HG02885 (cell line): ENCODE measurements at regions not wholly inside any gene's neighbourhood (a gene's known extent, or its start where the extent isn't known, plus 50 kb on each side); places are given as distances from the start of the nearest gene placed in this dataset.

Experiments used
- ATAC-seq: cut with Tn5 transposase; IDR thresholded peaks from one replicate; pipeline ENCODE4 v1.9.1; 2021; ENCODE audit warnings: mild to moderate bottlenecking; ENCODE audit not compliant: unreplicated experiment, poor library complexity

DNA sequence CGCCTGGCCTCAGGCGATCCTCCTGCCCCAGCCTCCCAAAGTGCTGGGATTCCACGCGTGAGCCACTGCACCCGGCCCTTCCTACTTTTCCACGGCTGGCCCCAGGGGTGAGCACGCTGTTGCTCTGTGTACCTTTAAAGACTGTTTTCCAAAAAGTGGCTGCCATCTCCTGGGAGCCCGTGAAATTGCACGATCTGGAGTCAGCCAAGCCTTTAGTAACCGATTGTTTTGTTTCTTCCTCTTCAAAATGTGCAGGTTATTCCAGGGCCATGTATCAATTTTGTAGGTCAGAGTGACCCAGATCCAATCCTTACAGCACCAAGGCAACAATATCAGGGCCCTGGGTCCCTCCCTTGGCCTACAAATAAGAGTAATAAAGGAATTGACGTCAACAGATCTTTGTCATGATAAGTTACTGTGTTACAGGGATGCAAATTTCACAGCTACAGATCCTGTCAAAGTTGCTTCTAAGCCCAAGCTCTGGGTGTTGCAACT lies 135.6 kb upstream of the ZNF236 start:
- peak; percentile 70 for ATAC-seq

DNA sequence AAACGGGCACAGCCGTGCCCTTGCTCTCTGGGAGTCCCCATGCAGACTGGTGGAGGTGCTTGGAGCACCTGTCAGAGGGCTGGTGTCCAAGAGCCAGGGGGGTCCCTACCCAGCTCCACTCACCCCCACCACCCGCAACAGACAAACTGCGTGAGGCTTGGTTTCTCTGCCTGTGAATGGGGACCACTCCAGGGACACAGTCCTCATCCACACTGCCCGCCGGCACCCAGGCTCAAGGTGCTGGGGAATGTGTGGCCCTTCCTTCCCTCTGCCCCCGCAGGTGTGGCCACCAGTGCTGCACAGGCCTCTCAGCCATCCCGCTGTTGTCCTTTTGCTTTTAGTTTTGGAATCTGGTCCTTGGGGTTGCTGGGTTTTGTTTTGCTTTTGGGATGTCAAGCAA lies 136.5 kb upstream of the ZNF236 start:
- ATAC-seq = no peak

- no peak for ATAC-seq
Observed at GRCh38 chr18:76685402-76685801, 137.0 kb upstream of the ZNF236 start.

- ATAC-seq = no peak
Observed at GRCh38 chr18:76684265-76684664, 138.1 kb upstream of the ZNF236 start.

DNA sequence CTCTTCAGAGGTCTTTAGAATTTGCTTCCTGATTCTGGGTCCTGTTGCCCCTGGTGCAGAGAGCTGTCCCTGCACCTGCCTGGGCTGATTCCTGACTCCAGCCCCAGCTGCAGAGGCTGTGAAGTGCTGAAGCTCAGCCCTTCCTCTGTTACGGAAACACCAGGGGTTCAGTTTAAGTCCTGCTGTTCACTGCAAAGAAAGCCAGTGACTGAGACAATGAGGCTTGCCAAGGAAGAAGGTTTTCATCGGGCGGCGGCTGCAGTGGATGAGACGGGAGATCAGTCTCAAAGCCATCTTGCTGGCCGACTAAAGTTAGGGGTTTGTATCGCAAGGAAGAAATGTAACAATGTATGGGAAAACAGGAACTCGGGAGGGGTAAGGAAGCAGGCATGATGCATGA lies 142.4 kb upstream of the ZNF236 start:
- no peak for ATAC-seq

DNA sequence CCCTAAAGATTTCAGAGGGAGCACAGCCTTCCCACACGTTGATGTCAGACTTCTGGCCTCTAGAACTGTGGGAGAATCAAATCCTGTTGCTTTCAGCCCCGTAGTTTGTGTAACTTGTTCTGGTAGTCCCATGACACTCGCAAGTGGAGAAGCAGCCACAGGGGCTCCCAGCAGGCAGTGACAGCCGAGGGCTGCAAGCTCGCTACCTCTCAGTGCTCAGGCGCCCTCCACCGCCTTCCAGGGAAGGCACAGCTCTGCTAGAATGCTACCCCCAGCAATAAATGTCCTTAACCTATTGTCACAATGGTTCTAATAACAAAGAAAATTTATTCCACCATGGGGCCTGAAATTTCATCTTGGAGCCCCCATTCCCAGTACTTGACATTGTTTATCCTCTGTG lies 143.1 kb upstream of the ZNF236 start:
- ATAC-seq = no peak

- no peak for ATAC-seq
Observed at GRCh38 chr18:76678248-76678647, 144.1 kb upstream of the ZNF236 start.

DNA sequence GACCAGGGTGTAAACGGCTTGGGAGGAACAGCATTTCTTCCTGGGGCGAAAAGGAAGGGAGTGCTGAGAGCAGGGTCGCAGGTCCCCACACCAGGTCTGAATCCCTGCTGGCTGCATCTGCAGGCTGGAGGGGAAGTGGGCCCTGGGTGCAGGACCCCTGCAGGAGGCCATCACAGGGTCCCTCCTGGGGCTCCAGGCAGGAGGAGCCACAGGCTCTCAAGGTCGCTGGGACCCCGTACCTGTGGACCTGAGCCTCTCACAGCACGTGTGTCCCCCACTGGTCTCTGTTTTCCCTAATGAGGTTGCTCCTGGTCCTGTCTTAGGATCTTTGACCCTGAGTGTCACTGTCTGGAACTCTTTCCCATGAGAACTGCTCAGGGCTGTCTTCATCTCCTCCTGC lies 147.8 kb upstream of the ZNF236 start:
- ATAC-seq = no peak

GRCh38 chr18:76673281-76674185 lies 148.8 kb upstream of the ZNF236 start:
- no peak for ATAC-seq

DNA sequence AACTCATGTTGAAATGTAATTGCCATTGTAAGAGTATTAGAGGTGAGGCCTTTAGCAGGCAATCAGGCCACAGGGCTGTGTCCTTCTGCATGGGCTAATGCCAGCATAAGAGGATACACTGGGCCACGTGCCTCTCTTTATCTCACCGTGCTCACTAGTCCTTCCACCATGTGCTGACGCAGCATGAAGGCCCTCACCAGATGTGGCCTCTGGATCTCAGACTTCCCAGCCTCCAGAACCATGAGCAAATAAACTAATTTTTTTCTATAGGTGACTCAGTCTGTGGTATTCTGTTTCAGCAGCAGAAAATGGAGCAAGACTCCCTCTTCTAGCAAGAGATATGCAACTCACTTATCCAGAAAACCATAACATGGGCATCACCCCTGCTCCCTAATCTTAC lies 149.7 kb upstream of the ZNF236 start:
- ATAC-seq = no peak

- ATAC-seq = no peak
Observed at GRCh38 chr18:76670564-76671288, 151.6 kb upstream of the ZNF236 start.

DNA sequence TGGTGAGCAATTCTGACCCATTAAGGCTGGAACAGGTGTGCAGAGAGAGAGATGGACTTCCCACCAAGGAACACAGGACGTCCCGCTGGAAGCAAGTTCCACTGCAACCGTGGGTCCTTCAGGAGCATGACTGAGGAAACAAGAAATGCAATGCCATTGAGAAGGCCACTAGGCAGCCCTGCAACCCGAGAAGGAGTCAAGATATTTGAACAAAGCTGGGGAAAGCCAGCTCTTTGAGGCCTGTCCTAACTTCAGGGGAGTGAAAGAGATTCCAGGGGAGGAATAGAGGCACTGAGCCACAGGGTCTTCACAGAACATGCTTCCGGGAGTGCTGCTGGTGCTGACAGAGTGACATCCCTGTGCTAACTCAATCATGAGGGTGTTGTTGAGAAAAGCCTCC lies 153.8 kb upstream of the ZNF236 start:
- no peak for ATAC-seq

DNA sequence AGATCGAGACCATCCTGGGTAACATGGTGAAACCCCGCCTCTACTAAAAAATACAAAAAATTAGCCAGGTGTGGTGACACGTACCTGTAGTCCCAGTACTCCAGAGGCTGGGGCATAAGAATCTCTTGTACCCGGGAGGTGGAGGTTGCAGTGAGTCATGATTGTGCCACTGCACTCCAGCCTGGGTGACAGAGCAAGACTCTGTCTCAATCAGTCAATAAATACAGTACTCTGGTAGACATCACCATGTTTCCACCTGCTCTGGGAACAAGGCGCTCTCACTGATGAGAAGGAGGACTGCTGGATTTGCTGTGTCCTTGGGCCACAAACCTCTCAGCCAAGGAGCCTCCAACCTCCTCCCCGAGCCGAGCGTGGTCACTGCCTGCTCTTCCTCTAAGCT lies 154.2 kb upstream of the ZNF236 start:
- no peak for ATAC-seq

DNA sequence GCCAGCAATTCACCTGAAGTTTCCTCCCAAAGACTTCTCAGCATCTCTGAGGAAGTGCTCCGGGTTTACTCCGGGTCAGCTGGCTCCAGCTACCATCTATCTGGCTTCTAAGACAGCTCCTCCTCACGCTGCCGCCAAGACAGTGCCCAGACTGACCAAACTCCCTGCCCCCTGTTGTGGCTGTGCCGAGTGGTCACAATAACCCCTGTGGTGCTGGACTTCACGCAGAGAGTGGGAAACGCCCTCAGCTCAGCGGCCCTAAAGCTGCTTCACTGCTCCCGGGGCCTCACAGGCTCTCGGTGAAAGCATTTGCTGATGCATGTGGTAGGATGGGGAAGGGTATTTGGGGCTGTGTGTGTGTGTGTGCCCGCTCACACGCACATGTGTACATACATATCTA lies 154.8 kb upstream of the ZNF236 start:
- ATAC-seq = no peak

GRCh38 chr18:76662626-76663025 lies 159.7 kb upstream of the ZNF236 start:
- no peak for ATAC-seq

DNA sequence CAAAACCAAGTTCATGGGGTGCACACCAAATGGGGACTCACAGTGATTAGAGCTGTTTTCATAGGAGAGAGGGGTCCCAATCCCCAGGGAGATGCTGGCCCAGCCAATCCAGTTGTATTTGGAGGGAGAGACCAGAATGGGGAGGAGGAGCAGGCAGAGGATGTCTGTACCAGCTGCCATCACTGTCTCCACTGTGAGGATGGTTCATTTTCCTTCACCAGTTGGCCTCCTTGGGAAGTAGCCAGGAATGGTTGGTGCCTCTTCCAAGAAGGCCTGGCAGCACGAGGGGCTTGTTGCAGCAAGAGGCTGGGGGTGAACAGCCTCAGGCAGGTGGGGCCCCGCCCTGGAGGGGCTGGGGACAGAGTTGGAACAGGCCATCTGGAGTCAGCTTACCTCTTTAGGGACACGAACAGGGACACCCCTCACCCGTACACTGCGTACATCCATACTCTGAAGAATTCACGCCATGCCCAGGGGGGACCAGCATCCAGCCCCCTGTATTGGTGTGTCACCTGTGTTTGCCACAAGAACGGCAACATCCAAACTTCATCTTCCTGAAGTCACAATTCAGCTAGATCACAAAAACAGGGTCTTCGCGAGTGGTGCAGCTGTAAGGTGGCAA lies 161.7 kb upstream of the ZNF236 start:
- ATAC-seq = no peak

- ATAC-seq = no peak
Observed at GRCh38 chr18:76658627-76659026, 163.6 kb upstream of the ZNF516 start.

- no peak for ATAC-seq
Observed at GRCh38 chr18:76657911-76658470, 162.9 kb upstream of the ZNF516 start.

DNA sequence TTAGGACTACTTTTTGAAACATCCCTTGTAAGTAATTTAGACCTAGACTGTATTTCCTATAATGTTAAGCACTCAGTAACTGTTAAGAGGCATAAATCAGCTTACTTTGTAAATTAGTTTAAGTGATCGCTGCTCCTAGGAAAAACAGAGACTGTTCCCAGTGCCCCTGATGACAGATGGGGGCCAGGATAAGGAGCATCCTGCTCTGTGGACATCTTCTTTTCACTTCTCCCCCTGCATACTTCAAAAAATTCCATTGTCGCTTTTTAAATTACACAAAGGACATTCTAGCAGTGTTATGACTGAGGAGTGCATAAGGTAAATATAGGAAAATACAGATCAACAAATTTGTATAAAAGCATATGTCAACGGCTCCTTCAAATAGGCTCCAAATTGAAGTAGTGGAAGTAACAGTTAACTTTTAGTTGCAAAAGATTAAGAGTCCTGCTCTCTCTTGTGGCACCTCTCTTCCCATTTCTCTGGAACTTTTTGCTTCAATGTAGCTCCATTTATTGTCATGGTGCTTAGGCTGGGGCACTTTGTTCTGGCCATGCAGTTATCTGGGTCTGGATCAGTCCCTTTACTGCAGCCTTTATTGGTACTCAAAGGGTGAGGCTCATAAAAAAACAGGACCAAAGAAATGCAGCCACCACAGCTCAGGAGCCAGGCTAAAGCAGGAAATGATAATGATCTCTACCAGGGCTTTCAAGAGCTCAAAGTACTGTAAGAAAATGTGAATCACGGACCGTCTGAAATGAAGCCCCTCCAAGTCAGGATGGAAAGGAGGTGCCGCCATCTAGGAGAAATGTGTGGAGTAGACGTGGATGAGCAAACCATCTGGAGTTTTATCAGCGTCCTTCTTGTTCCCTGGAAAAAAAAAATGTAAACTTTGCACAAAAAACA lies 162.1 kb upstream of the ZNF516 start:
- no peak for ATAC-seq

- no peak for ATAC-seq
Observed at GRCh38 chr18:76654577-76654976, 159.5 kb upstream of the ZNF516 start.
